ENCODE measurements at regions not wholly inside any gene's neighbourhood (a gene's known extent, or its start where the extent isn't known, plus 50 kb on each side); places are given as distances from the start of the nearest gene placed in this dataset.

DNA sequence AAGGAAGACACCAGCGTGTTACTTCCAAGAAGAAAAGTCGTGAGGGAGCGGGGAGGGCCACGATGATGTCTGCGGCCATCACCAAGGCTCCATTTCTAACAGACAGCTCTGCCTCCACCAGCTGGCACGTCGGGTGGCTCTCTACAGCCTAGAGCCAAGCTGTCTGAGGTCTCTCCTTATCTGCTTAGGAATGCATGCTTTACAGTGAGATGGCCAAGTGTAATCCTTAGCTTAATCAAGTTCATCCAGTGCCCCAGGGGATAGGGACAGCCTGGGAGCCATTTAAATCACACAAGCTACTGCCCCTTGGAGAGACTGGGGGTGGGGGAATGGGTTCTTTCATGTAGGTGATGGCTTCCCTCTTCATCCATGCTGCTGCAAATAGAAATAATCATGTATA, 213.8 kb upstream of the CST7 start:
- Mint-ChIP-seq H3K27ac (no peak overlapping the region), H3K27me3 (ENCODE audit: low read depth, poor library complexity) (no peaks in the 10 kb centered on the region), H3K36me3 (ENCODE audit: low read depth) (no peaks in the 10 kb centered on the region), H3K4me3 (no peak overlapping the region), H3K4me1 (peaks cover 25% of the 10 kb centered on the region), H3K9me3 (no peaks in the 10 kb centered on the region)
- TF ChIP-seq, protein P1, sequence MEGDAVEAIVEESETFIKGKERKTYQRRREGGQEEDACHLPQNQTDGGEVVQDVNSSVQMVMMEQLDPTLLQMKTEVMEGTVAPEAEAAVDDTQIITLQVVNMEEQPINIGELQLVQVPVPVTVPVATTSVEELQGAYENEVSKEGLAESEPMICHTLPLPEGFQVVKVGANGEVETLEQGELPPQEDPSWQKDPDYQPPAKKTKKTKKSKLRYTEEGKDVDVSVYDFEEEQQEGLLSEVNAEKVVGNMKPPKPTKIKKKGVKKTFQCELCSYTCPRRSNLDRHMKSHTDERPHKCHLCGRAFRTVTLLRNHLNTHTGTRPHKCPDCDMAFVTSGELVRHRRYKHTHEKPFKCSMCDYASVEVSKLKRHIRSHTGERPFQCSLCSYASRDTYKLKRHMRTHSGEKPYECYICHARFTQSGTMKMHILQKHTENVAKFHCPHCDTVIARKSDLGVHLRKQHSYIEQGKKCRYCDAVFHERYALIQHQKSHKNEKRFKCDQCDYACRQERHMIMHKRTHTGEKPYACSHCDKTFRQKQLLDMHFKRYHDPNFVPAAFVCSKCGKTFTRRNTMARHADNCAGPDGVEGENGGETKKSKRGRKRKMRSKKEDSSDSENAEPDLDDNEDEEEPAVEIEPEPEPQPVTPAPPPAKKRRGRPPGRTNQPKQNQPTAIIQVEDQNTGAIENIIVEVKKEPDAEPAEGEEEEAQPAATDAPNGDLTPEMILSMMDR (IDR thresholded peaks at IDR 0.05), result no peak
- no peak for DNase-seq

DNA sequence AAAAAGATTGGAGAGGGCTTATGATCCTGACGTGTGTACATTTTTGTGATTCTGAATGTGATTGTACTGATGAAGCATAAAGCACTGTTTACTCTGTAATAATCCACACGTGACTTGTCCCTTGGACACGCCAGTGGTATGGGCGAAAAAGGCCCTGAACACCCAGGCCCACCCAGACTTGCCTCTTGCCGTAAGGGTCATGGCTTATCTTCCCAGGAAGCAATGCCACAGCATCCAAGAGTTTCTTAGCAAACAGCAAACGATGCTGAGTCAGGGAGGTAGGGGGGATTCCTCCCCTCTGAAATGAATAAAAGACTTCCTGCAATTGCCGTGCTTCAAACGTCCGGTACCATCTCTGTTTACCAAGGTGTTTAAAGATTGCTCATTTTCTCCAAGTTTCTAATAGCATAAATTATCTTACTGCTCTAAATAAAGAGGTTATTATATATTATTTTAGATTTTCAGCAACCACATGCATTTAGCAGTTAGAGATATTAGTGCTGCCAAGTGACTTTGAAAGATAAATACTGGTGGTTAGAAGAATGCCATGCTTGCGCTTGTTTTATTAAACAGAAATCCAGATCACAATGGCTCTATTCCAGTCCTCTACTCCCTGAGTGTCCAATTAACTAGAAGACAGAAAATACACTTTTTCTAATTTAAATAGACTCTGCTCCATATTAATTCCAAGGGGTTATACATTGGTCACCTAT, 212.8 kb upstream of the CST7 start:
- Mint-ChIP-seq H3K27ac (no peak overlapping the region), H3K4me1 (peaks cover 32% of the 10 kb centered on the region), H3K4me3 (no peak overlapping the region), H3K27me3 (ENCODE audit: low read depth, poor library complexity) (no peaks in the 10 kb centered on the region), H3K9me3 (no peaks in the 10 kb centered on the region), H3K36me3 (ENCODE audit: low read depth) (no peaks in the 10 kb centered on the region)
- no peak for DNase-seq
- TF ChIP-seq, protein P1 (IDR thresholded peaks at IDR 0.05), result no peak

DNA sequence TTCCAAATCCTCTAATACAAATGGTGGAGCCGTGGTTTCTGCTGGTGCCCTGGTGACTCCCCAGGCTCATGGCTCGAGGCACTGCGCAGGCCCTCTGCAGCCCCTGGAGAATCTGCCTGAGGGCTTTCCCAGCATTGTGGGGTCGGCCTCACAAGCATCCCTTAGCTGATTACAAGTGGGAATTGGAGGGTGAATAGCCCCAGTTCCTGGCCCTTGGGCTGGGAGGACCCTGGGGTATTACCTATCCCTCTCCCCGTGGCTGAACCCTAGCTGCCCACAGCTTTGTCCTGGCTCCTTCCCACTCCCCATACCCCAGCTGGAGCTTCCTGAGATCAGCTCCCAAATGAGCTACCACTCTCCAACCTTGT, 212.2 kb upstream of the CST7 start:
- no peak for DNase-seq
- H3K36me3 Mint-ChIP-seq (ENCODE audit: low read depth), result no peaks in the 10 kb centered on the region

DNA sequence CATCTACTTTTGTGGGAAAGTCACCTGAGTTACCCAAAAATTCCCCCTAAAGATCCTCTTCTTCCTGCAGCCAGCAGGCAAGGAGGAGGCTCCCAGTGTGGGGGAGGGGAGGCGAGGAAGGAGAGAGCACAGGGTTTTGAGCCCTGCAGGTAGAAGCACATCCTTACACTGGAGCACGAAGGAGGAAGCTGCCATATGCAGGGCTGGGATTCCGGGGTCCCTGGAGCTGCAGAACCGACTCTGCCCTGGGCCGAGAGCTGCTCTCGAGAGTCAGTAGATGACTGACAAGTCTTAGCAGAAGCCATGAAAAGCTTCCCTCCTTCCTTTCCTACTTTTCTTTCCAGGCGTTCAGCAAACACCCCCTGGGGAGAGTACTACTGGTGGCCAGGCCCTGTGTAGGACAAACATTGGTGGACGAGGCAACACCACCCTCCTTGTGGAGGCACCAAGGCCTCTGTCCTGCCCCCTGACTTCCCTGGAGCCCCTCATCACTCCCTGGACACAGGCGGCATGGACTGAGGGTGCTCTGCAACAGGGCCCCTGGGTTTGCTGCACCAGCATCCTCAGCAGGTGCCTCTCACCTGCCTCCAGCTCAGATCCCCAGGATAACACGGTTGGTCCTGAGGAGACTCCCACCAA, 211.7 kb upstream of the CST7 start:
- TF ChIP-seq, protein P1 (IDR thresholded peaks at IDR 0.05), result no peak
- no peak for DNase-seq
- H3K27me3 Mint-ChIP-seq (ENCODE audit: low read depth, poor library complexity), result no peaks in the 10 kb centered on the region
- no peaks in the 10 kb centered on the region for H3K9me3 Mint-ChIP-seq
- H3K4me3 Mint-ChIP-seq, result no peak overlapping the region
- H3K27ac Mint-ChIP-seq, result peak overlapping the region; percentile 94
- peaks cover 35% of the 10 kb centered on the region for H3K4me1 Mint-ChIP-seq
- no peaks in the 10 kb centered on the region for H3K36me3 Mint-ChIP-seq (ENCODE audit: low read depth)

More for the DNA sequence above, 212.2 kb upstream of the CST7 start:
- Mint-ChIP-seq H3K4me3 (no peak overlapping the region), H3K27ac (no peak overlapping the region), H3K4me1 (peaks cover 35% of the 10 kb centered on the region), H3K27me3 (ENCODE audit: low read depth, poor library complexity) (no peaks in the 10 kb centered on the region), H3K9me3 (no peaks in the 10 kb centered on the region)
- TF ChIP-seq, protein P1 (IDR thresholded peaks at IDR 0.05), result no peak

DNA sequence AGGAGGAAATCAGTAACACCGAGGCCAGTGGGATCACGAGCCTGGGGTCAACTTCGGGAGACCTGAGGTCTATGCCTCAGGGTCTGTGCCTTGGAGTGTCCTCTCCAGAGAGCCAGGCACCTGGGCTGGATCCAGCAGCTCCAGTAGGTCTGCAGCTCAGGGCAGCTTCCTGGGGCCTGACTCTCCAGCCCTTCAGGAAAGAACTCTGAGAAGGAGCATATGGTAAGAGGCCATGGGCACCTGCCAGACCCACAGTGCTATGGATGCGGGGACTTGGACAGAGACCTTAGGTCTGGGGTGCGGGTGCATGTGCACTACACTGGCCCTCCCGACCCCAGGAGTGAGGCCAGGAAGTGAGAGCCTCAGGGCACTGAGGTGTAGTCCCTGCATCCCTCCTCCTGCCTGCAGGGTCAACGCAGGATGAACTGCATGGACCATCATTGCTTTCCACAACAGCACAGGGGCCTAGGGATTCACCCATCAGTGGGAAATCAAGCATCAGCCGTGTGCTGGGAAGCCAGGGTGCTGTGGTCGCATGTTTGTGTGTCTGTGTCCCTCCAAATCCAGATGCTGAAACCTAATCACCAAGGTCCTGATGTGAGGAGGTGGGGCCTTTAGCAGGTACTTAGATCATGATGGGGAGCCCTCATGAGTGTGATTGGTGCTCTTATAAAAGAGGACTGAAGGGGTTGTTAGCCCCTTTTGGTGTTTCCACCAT, 210.9 kb upstream of the CST7 start:
- H3K36me3 Mint-ChIP-seq (ENCODE audit: low read depth), result no peaks in the 10 kb centered on the region
- no peak for DNase-seq
- no peaks in the 10 kb centered on the region for H3K9me3 Mint-ChIP-seq
- H3K27ac Mint-ChIP-seq, result peak overlapping the region; percentile 94
- H3K4me3 Mint-ChIP-seq, result no peak overlapping the region
- H3K4me1 Mint-ChIP-seq, result peaks cover 35% of the 10 kb centered on the region
- no peaks in the 10 kb centered on the region for H3K27me3 Mint-ChIP-seq (ENCODE audit: low read depth, poor library complexity)
- TF ChIP-seq, protein P1 (IDR thresholded peaks at IDR 0.05), result no peak

All from nephron progenitor cell (in vitro differentiated cells).